WTC11 (cell line): ENCODE measurements at regions not wholly inside any gene's neighbourhood (a gene's known extent, or its start where the extent isn't known, plus 50 kb on each side); places are given as distances from the start of the nearest gene placed in this dataset.

Experiments
- ATAC-seq: fragments of 200-7000 bp; cut with Tn5 transposase; 2 replicates; pipeline ENCODE4 v1.10.0; 2021; ENCODE audit warnings: mild to moderate bottlenecking, moderate library complexity
- CTCF ChIA-PET: fragments of 300-600 bp; sonication (Branson Sonifier 250); formaldehyde crosslinking; loops from one replicate; lab custom pipeline; 2021; ENCODE audit warnings: antibody characterized with exemption; lab: Charles Lee
- POLR2A ChIA-PET: fragments of 350-600 bp; sonication (Branson Sonifier 250); formaldehyde crosslinking; loops from one replicate; lab custom pipeline; 2021; ENCODE audit warnings: antibody characterized with exemption; lab: Charles Lee
- DNase-seq: peaks from one replicate; pipeline ENCODE4 v3.0.0; 2021; ENCODE audit warnings: low spot score
- H3K27ac Mint-ChIP-seq: 2 replicates; pipeline ENCODE4 v1.8.0; 2021; ENCODE audit warnings: mixed read lengths
- H3K27me3 Mint-ChIP-seq: 2 replicates; pipeline ENCODE4 v1.8.0; 2021; ENCODE audit warnings: low read depth, mild to moderate bottlenecking, moderate library complexity, mixed read lengths
- H3K36me3 Mint-ChIP-seq: 2 replicates; pipeline ENCODE4 v1.8.0; 2021; ENCODE audit warnings: mixed read lengths
- H3K4me1 Mint-ChIP-seq: 2 replicates; pipeline ENCODE4 v1.8.0; 2022; ENCODE audit warnings: mixed read lengths
- H3K4me3 Mint-ChIP-seq: 2 replicates; pipeline ENCODE4 v1.8.0; 2021; ENCODE audit warnings: mild to moderate bottlenecking, moderate library complexity, mixed read lengths
- H3K9me3 Mint-ChIP-seq: 2 replicates; pipeline ENCODE4 v1.8.0; 2021; ENCODE audit warnings: mixed read lengths
- AFF4 ChIP-seq: sonication (generic); formaldehyde crosslinking; IDR thresholded peaks from 2 replicates; pipeline ENCODE4 v1.8.1; 2023; ENCODE audit warnings: mild to moderate bottlenecking, missing genetic modification reagents, borderline replicate concordance
- ARID4B ChIP-seq: sonication (generic); formaldehyde crosslinking; IDR thresholded peaks from 2 replicates; pipeline ENCODE4 v1.8.0; 2023; ENCODE audit warnings: missing genetic modification reagents, mild to moderate bottlenecking, borderline replicate concordance
- ATF2 ChIP-seq: sonication (generic); formaldehyde crosslinking; IDR thresholded peaks from 2 replicates; pipeline ENCODE4 v1.8.1; 2022; ENCODE audit warnings: low read depth, missing genetic modification reagents, borderline replicate concordance
- CDX4 ChIP-seq: fragments of 250-450 bp; sonication (Bioruptor Pico); IDR thresholded peaks from 2 replicates; pipeline ENCODE4 v1.9.0; 2021; ENCODE audit warnings: moderate library complexity, mild to moderate bottlenecking, inconsistent platforms, borderline replicate concordance
- FOXK1 ChIP-seq: sonication (generic); formaldehyde crosslinking; IDR thresholded peaks from 2 replicates; pipeline ENCODE4 v1.8.0; 2022; ENCODE audit warnings: mild to moderate bottlenecking, moderate library complexity, missing genetic modification reagents
- JUN ChIP-seq: sonication (generic); formaldehyde crosslinking; IDR thresholded peaks from 2 replicates; pipeline ENCODE4 v1.8.0; 2023; ENCODE audit warnings: mild to moderate bottlenecking, missing genetic modification reagents
- KAT7 ChIP-seq: sonication (generic); formaldehyde crosslinking; IDR thresholded peaks from 2 replicates; pipeline ENCODE4 v1.8.1; 2023; ENCODE audit warnings: missing genetic modification reagents, mild to moderate bottlenecking, borderline replicate concordance
- MAX ChIP-seq: sonication (generic); formaldehyde crosslinking; IDR thresholded peaks from 2 replicates; pipeline ENCODE4 v1.8.0; 2022; ENCODE audit warnings: mild to moderate bottlenecking, missing genetic modification reagents
- MLX ChIP-seq: sonication (generic); formaldehyde crosslinking; IDR thresholded peaks from 2 replicates; pipeline ENCODE4 v1.8.1; 2023; ENCODE audit warnings: mild to moderate bottlenecking, missing genetic modification reagents, moderate library complexity
- MXD4 ChIP-seq: fragments of 250-450 bp; sonication (Bioruptor Pico); IDR thresholded peaks from 2 replicates; pipeline ENCODE4 v1.8.0; 2021; ENCODE audit warnings: mild to moderate bottlenecking, moderate library complexity, borderline replicate concordance
- MYBL2 ChIP-seq: sonication (generic); formaldehyde crosslinking; IDR thresholded peaks from 2 replicates; pipeline ENCODE4 v1.8.1; 2023; ENCODE audit warnings: mild to moderate bottlenecking, moderate library complexity, missing genetic modification reagents
- OVOL2 ChIP-seq: fragments of 250-450 bp; sonication (Bioruptor Pico); IDR thresholded peaks from 2 replicates; pipeline ENCODE4 v1.9.0; 2021; ENCODE audit warnings: mild to moderate bottlenecking, borderline replicate concordance
- RELA ChIP-seq: sonication (generic); formaldehyde crosslinking; IDR thresholded peaks from 2 replicates; pipeline ENCODE4 v1.8.1; 2022; ENCODE audit warnings: missing genetic modification reagents, mild to moderate bottlenecking, borderline replicate concordance
- SMAD4 ChIP-seq: sonication (generic); formaldehyde crosslinking; IDR thresholded peaks from 2 replicates; pipeline ENCODE4 v1.8.0; 2022; ENCODE audit warnings: mild to moderate bottlenecking, missing genetic modification reagents
- SOX15 ChIP-seq: fragments of 250-450 bp; sonication (Bioruptor Pico); IDR thresholded peaks from 2 replicates; pipeline ENCODE4 v1.9.0; 2021; ENCODE audit warnings: mild to moderate bottlenecking
- TEAD1 ChIP-seq: sonication (generic); formaldehyde crosslinking; IDR thresholded peaks from 2 replicates; pipeline ENCODE4 v1.8.0; 2022; ENCODE audit warnings: mild to moderate bottlenecking, missing genetic modification reagents
- TP53 ChIP-seq: sonication (generic); formaldehyde crosslinking; IDR thresholded peaks from 2 replicates; pipeline ENCODE4 v1.8.1; 2023; ENCODE audit warnings: mild to moderate bottlenecking, missing genetic modification reagents
- ZBTB21 ChIP-seq: sonication (generic); formaldehyde crosslinking; IDR thresholded peaks from 2 replicates; pipeline ENCODE4 v1.8.1; 2023; ENCODE audit warnings: mild to moderate bottlenecking, missing genetic modification reagents, borderline replicate concordance
- ZBTB43 ChIP-seq: sonication (generic); formaldehyde crosslinking; IDR thresholded peaks from 2 replicates; pipeline ENCODE4 v1.8.1; 2023; ENCODE audit warnings: mild to moderate bottlenecking, missing genetic modification reagents
- ZNF263 ChIP-seq: sonication (generic); formaldehyde crosslinking; IDR thresholded peaks from 2 replicates; pipeline ENCODE4 v1.8.1; 2022; ENCODE audit warnings: low read depth, mild to moderate bottlenecking, moderate library complexity, missing genetic modification reagents
- ZNF423 ChIP-seq: fragments of 250-450 bp; sonication (Bioruptor Pico); IDR thresholded peaks from 2 replicates; pipeline ENCODE4 v2.1.2; 2022; ENCODE audit warnings: mild to moderate bottlenecking, moderate library complexity

GRCh38 chr19:30206187-30206586 lies 166.0 kb upstream of the ZNF536 start:
- no peaks in the 10 kb centered on the region for H3K36me3 Mint-ChIP-seq
- no peak for DNase-seq
- no peak overlapping the region for H3K27ac Mint-ChIP-seq
- no peaks in the 10 kb centered on the region for H3K9me3 Mint-ChIP-seq
- ATAC-seq: no peak
- TF ChIP-seq MAX (CRISPR knock-in tag): no peak
- TF ChIP-seq MYBL2 (CRISPR knock-in tag): no peak
- no peak for TF ChIP-seq FOXK1 (CRISPR knock-in tag)
- no peak for TF ChIP-seq ZNF423 (CRISPR knock-in tag)
- no peak for TF ChIP-seq KAT7 (CRISPR knock-in tag)
- TF ChIP-seq ZNF263 (CRISPR knock-in tag): no peak
- no peak for TF ChIP-seq AFF4 (CRISPR knock-in tag)
- no peak for TF ChIP-seq SOX15
- no peak for TF ChIP-seq ZBTB21 (CRISPR knock-in tag)
- no peak for TF ChIP-seq ZBTB43
- no peak for TF ChIP-seq TP53 (CRISPR knock-in tag)
- CTCF ChIA-PET: interaction anchor here (0.9 kb wide), 1 partner anchor 109 kb away, joined by 3 read pairs; no protein-coding TSS in a partner anchor
- POLR2A ChIA-PET: no interaction called here
- H3K4me1 Mint-ChIP-seq: 0 out of 2 replicates have a peak, but pooled peaks cover 3% of the 10 kb centered on the region
- H3K4me3 Mint-ChIP-seq: no peak overlapping the region
- no peaks in the 10 kb centered on the region for H3K27me3 Mint-ChIP-seq

- DNase-seq (no peak), ATAC-seq (no peak)
- Mint-ChIP-seq H3K4me3 (no peak overlapping the region), H3K9me3 (no peaks in the 10 kb centered on the region), H3K36me3 (no peaks in the 10 kb centered on the region), H3K27me3 (no peaks in the 10 kb centered on the region), H3K27ac (no peak overlapping the region), H3K4me1 (0 out of 2 replicates have a peak, but pooled peaks cover 4% of the 10 kb centered on the region)
- CTCF ChIA-PET: no interaction called here
- no peak for TF ChIP-seq ARID4B
- TF ChIP-seq MLX (CRISPR knock-in tag): no peak
- TF ChIP-seq CDX4 (CRISPR knock-in tag): no peak
- no peak for TF ChIP-seq TEAD1 (CRISPR knock-in tag)
- no peak for TF ChIP-seq MXD4
- TF ChIP-seq SMAD4 (CRISPR knock-in tag): no peak
- TF ChIP-seq RELA: no peak
- no peak for TF ChIP-seq OVOL2 (CRISPR knock-in tag)
- no peak for TF ChIP-seq JUN (CRISPR knock-in tag)
- no peak for TF ChIP-seq ATF2
- POLR2A ChIA-PET: no interaction called here
These were observed 164.8 kb upstream of the ZNF536 start for GRCh38 chr19:30207357-30207756.
